GM04504 (cell line): ENCODE measurements at regions not wholly inside any gene's neighbourhood (a gene's known extent, or its start where the extent isn't known, plus 50 kb on each side); places are given as distances from the start of the nearest gene placed in this dataset.
"Not testable (repeated sequence)": the region's sequence is repeated elsewhere in the genome, so short reads cannot be mapped to it uniquely, and the experiment has no call there.

Source experiments
- DNase-seq: peaks from one replicate; pipeline ENCODE4 v3.0.0-alpha.2; 2012; ENCODE audit warnings: low read depth

DNA sequence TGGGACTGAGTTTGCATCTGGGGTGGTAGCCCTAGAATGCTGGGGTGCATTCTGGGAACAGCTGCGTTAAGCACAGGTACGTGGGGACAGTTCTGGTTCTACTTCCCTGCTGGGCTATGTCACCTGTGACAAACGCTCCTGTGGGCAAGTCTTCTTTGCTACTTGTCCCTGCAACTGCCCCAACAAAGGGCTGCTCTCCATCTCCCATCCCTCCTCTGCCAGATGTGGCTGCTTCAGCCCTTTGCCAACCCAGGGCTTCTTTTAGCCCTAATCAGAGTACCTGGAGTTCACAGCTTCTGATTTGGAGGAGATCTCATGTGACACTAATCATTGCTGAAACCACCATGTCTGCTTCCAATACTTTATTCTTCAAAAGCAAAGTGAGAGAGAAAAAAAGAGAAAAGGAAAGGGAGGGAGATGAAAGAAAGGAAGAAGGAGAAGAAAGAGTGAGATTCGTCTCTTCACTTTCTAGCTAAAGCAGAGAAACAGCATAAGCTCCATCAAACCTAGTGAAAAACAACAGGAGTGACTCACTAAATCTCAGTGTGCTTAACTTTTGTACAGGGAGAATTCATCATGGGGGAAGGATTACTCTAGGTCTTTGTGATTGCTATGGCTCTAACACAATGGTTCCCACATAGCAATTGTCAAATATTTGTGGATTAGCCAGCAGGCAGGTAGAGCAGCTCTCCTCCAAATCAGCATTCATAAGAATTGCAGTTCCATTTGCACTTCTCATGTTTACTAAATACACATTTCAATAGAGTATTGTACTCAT, 174.8 kb downstream of the LRIG3 start:
- DNase-seq: no peak

DNA sequence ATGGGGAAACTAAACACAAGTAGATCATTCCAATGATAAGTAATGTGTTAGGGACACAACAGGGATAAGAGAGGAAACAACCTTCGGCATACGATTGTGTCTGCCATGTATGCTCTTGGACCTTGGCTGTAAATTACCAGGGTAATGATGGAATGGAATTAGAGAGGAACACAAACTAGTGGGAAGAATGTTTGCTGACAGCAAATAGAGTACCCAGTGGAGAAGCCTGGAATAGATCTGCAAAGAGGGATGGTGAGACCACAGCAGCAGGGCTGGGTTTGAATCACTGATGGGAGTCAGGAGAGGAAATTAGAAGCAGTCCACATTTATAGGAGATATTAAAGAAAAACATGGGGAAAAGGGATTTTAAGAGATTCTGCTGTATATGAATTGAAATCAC, 172.8 kb downstream of the LRIG3 start:
- DNase-seq: no peak

DNA sequence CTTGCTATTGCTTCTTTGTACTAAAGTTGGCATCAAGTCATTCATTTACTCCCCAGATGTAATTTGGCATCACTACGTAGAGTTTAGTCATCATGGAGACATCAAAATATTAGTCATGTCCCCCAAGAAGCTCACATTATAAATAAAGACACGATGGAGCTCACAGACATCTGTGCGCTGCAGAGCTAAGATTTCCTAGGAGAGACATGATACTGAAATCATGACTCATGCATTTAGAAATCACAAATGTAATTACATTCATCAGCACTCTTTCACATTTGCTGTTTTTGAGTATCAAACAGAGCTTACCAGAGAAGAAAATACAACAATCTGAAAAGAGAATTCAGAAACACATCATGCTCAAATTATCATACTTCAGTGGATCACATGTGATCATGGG, 169.8 kb downstream of the LRIG3 start:
- peak; percentile 89 for DNase-seq

DNA sequence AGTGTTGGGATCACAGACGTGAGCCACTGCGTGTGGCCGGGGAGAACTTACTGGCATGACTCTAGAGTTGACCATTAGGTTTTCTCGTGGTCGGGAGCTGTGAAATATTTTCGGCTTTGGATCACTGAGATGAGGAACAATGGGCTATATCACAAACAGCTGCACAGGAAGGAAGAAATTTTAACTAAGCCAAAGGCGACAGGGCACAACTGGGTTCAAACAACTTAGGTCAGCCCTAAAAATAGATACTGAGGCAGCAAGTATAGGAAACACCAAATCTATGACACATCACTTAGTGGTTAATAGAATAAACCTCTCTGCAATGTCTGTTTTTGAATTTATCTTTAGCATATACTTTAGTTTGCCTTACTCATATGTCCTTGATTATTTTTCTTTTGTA, 162.9 kb downstream of the LRIG3 start:
- peak; percentile 17 for DNase-seq

DNA sequence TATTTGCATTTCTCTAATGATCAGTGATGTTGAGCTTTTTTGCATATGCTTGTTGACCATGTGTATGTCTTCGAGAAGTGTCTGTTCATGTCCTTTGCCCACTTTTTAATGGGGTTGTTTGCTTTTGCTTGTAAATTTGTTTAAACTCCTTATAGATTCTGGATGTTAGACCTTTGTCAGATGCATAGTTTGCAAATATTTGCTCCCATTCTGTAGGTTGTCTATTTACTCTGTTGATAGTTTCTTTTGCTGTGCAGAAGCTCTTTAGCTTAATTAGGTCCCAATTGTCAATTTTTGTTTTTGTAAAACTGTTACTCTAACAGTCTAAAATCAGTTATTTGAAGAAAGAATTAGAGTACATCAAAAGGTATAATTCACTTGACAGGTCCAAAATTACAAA, 160.6 kb downstream of the LRIG3 start:
- DNase-seq: not testable (repeated sequence)

DNA sequence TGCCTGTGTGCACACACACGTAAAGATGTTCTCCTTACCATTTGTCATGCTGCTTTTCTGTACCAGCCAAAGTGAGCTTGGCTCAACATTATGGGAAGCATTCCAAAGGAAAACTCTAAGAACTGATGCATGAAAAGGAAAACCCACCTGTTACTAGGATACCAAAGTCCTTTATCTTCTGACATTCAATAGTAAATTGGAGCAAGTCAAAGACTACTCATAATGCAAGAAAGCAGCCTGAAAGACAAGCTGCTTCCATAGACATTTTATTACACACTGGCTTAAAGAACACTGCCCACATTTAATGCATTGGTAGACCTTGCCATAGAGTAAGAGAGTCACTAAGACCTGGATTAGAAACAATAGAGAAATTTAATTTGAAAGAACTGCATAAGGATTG, 159.0 kb downstream of the LRIG3 start:
- no peak for DNase-seq

DNA sequence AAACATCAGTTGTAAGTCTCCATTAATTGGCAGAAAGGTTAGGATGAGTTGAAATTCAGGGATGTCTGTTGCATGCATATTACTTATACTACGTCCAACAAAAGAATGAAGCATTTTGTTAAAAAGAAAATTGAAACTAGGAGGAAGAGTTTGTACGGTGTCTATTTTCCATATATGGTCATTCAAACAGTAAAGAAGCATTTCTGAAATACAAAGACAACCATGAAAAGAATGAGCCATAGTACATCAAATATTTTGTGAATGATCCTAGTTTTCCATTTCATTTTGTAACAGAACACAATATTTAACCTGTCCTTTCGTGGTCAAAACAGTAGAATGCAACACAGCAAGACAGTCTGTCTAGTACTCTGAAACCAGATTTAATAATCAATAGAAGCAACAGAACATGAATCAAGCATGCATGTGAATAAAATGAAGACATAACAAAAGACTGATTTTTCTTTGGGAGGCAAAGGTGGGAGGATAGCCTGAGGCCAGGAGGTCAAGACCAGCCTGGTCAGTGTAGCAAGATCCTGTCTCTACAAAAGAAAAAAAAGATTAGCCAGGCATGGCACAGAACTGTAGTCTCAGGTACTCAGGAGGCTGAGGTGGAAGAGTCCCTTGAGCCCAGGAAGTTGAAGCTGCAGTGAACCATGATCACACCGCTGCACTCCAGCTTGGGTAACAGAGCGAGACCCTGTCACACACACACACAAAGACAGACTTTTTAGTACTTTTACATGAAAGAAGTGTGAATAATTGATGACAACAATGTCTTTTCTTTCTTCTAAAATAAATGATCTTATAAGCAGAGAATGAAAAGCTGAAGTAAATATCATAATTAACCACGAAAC, 156.0 kb downstream of the LRIG3 start:
- DNase-seq: no peak

DNA sequence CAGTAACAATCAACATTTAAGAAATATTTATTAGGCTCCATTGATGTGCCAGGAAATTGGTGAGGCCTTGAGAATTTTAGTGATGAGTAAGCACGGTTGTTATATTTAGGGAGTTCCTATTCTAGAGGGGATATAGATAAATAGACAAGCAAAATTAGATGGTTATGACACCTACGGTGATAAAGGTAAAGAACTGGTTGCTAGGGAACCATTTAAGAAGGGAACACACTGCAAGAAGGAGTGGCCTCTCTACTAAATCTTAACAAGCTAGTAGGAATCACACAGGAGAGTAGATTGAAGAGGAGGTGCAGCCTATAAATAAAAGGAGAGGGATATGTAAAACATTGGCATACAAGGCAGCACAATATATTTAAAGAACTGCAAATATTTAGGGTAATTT, 155.2 kb downstream of the LRIG3 start:
- DNase-seq: no peak

DNA sequence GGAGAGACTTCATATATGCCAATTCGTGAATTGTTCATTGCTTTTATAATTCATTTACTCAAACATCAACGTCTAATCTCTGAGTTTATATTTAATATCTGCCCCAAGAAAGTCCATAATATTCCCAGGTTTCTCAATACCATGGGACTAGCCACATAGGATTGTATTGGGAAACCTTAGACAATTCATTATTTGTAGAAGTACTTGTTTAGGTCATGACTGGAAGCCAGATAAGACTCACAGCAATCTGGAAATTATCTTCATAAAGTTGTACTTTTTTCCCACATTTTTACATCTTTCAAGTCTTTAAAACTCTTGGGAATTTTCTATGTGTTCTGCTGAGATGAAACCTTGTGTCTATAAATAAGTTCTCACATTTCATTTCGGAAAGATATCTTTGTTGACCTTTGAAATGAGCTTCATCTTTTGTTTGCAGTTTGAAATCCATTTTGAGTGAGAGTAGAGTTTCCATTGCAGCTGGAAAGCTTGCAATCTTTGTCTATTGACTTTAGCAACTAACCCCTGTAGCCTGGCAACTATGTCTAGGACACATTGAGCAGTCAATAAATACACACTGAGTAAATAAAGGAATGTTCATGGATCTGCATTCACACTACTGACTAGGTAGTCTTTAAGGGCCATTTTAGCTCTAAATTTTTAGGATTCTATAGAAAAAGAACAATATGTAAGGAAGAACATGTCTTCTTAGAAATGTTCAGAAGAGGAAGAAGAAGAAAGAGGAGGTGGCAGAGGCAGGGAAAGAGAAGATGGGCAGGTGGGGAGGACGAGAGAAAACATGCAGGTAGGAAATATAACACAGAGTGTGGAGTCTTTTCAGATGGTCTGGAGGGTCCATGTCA, 154.4 kb downstream of the LRIG3 start:
- DNase-seq: no peak

DNA sequence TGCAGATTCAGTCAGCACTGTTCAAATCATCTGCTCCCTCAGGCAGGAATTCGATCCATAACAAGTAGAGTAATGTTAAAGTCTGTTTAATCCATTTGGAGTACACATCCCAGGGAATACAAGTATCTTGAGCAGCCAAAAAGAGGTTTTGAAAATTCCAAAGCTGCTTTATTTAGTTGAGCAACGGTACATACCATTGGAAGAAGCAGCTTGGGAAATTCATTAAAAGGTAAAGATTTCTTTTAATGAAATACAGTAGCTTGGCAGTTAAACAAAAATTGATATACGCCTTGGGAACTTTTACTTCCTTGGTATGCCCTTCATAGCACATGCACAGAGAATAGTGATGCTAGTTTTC, 153.8 kb downstream of the LRIG3 start:
- no peak for DNase-seq

DNA sequence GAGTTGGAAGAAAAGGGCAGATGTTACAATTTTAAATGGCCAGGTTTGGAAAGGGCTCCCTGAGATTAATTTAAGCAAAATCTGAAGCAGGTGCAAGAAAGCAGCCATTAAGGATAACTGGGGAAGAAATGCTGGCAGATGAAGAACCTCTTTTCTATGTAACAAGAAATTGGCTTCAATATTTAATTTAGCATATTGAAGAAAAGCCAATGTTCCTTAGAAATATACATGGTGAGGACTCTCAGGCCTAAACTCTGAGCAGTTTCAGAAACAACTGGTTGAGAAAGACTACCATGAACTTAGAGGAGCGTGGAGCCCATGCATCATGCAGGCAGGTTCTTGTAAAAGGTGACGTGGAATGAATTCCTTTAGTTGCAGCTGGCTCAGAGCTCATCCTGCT, 152.8 kb downstream of the LRIG3 start:
- no peak for DNase-seq

DNA sequence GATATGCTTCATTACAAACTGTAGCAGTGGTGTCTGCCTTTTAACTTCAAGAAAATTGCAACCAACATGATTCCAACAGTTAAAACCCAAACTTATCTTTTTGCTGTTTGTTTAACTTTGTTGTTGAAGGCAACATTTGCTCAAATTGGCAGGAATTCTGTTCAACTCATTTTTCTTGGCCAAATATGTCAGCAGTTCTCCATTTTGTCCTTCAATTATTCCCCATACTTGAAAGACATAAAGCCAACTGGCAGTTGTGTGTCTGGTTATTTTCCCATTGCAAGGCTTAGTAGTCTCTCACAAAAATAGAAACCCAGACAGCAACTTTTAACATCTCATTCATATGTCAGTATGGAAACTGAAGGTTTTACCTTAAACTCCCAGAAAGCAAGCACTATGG, 146.3 kb downstream of the LRIG3 start:
- no peak for DNase-seq

DNA sequence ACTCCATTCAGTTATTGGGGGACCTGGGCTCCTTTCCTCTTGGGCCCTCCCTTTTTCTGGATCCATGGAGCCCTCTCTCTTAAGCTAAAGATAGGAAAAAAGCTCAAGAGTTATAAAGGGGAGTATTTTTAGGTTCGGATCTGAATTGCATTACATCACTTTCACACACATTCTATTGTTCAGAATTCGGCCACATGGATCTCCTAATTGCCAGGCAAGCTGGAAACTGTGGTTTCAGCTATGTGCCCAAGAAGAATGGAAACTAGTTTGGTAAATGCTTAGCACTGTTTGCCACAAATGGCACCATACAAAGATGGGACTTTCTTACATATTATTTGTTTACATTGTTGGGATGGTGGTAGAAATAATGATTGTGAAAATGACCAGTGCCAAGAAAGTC, 145.6 kb downstream of the LRIG3 start:
- no peak for DNase-seq

DNA sequence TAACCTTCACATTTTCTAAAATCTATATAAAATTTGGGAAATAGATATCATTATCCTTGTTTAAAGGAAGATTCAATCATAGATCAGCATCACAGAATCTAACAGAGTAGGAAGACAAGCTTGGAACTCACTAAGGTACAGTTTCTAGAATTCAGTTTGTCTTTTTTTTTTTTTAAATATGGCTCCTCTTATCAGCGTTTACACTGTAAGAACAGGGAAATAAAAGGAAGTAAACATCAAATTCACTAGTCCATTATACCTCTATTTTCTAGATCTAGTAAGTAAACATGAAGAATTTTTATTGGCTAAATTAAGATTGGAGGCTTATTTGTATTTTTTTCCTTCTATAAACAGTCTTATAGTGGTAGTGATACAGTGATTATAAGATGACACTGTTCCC, 144.9 kb downstream of the LRIG3 start:
- no peak for DNase-seq

DNA sequence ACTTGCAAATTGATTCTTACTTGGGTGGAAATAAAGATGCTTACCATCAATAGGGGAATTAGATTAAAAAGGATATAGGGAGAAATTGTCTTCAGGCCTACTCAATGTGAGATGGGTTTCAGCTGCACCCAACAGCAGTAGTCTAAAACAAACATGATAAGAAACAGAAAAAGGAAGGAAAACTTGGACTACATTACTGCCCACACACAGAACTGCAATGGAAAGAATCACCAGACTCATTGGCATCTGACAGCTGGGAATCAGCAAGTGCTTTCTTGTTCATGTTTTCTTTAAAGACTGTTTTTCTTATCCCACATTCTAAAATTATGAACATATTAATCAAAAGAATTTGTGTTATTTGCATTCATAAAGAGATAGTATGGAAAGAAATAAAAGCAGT, 144.2 kb downstream of the LRIG3 start:
- DNase-seq: no peak

DNA sequence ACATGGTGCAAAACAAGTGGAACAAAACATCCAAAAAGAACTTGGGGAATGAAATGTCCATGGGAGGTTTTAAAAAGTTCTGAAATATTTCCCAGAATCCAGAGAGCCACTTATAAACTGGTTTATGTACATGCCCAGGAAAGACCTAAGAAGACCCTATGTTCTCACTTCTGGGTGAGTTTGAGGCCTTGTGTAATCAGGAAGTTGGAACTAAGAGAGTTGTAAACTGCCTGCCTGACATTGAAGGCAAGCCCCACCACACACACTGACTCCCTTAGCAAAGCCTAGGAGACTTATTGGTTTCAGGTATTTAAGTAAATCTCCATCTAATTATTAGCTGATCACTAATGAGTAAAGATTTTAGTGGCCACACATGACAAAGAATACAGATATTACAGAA, 142.5 kb downstream of the LRIG3 start:
- DNase-seq: no peak

DNA sequence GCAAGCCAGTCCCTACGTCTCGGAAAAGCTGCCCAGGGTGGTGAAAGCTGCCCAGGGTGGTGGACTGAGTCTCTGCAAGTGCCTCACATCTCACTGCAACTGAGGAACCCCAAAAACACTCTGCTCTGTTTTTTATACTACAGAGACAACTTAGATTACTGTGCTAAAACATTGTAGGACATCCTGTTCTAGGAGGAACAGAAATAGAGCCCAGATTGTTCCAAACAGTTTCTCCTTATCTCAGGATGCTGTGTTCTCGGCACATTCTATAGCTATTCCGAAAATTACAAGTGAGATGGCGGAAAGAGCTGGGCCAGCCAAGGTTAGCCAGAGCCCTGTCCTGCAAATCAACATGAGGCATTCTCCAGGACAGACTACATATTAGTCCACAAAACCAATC, 138.7 kb downstream of the LRIG3 start:
- DNase-seq: no peak

DNA sequence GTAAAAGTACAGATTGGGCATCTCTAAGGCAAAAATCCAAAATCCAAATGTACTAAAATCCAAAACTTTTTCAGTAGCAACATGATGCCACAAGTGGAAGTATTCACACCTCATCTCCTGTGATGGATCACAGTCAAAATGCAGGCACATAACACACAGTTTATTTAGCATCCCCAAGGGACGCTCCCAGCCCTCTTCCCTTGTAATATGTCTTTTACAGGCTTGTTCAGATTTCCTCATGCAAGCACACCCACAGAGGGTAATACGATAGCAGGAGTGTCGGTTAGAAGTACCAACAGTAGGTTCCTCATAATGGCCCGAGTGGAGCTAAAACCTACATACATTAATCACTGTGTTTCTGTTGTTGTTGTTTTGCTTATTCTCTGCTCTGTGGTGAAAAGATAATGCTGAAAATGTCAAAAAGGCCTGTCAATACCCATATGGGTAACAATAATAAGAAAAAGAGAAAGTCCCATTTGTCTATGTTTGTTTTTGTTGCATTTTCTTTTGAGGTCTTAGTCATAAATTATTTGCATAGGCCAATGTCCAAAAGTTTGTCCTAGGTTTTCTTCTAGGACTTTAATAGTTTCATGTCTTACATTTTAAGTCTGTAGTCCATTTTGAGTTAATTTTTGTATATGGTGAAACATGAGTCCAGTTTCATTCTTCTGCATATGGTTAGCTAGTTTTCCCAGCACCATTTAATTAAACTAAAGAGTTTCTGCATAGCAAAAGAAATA, 133.1 kb downstream of the LRIG3 start:
- no peak for DNase-seq

DNA sequence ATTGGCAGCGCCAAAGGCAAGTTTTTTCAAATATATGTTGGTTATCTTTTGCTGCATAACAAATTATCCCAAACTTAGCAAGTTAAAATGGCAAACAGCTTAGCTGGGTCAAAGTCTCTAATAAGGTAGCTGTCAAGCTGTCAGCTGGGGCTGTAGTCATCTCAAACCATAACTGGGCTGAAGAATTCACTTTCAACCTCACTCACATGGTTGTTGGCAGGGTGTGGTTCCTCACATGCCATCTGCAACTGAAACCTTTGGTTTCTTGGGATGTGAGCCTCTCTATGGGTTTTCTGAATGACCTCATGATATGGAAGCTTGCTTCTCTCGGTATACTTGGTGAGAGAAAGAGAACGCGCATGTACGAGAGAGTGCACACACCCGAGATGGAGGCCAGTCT, 125.4 kb downstream of the LRIG3 start:
- DNase-seq: no peak

DNA sequence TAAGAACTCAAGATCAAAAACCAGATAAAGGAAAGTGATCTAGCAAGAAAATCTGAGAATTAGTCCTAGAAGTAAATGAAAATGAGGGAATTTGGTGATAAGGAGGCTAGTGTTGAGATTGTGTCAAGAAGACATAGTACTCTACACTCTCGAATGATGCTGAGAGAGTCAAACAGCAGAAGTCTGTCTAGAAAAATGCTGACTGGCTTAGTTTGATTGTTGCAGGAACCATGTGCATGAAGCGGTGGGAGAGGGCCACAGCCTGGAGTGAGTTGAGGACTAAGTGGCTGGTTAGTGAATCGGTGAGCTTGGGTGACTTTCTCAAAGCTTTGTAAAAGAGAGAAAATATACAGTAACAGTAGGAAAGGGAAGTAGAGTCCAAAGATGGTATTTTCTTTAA, 124.5 kb downstream of the LRIG3 start:
- DNase-seq: no peak

DNA sequence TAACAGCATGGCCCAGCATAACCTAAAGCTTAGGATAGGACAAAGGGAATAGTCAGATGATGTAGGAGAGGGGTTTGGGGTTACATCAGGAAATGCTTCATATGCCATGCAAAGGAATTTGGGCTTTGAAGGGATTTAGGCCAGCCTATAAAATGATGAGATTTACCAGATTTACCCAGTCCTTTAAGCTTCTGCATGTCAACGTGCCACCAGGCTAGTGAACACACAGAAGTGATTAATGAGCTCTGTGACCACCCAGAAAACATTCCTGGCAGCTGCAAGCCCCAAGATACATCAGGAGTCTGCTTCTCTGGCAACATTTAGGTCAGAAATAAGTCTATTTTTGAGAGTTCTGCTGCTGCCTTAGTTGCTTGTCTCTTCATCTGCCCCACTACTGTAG, 118.3 kb downstream of the LRIG3 start:
- no peak for DNase-seq

DNA sequence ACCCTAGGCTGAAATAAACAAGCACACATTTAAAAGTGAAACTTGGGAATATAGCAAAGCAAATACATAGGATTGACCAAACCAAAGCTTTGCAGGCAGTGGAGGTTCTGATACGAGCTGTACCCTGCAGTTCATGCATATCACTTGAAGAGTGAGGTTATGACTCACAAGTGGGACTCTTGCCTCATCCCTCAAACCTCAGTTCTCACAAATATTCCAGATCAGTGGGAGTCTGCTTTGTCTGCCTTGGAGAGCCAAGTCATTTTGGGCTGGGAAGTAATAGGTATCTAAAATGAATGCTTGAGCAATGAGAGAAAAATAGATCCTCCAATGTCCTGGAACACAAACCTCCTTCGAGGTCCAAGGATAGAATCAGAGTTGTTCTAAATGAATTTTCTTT, 116.4 kb downstream of the LRIG3 start:
- peak; percentile 60 for DNase-seq
